Activated gamma-delta T cell treated with Interleukin-2 at 50 U/mL for 16 hours (primary cell): ENCODE measurements at regions not wholly inside any gene's neighbourhood (a gene's known extent, or its start where the extent isn't known, plus 50 kb on each side); places are given as distances from the start of the nearest gene placed in this dataset.

Experiments used
- DNase-seq: peaks from one replicate; pipeline ENCODE4 v3.0.0-alpha.2; 2020

GRCh38 chr12:130104571-130105106 lies 57.6 kb upstream of the FZD10 start:
- DNase-seq, result no peak

GRCh38 chr12:130109062-130109945 lies 53.0 kb upstream of the FZD10 start:
- DNase-seq, result no peak

- no peak for DNase-seq
These were observed 51.4 kb upstream of the FZD10 start for GRCh38 chr12:130110914-130111313.

- DNase-seq, result no peak
These were observed 50.2 kb upstream of the FZD10 start for GRCh38 chr12:130111965-130112496.
